HEK293 (cell line): ENCODE measurements at regions not wholly inside any gene's neighbourhood (a gene's known extent, or its start where the extent isn't known, plus 50 kb on each side); places are given as distances from the start of the nearest gene placed in this dataset.

Source experiments
- CTCF ChIA-PET: fragments of 350-600 bp; formaldehyde crosslinking; extraction: SDS; loops from one replicate; lab custom pipeline; 2021; ENCODE audit warnings: antibody characterized with exemption; lab: Yijun Ruan, JAX
- POLR2A ChIA-PET: fragments of 300-600 bp; formaldehyde crosslinking; extraction: SDS; loops from one replicate; lab custom pipeline; 2020; ENCODE audit warnings: antibody characterized with exemption, inconsistent platforms; lab: Yijun Ruan, JAX
- H3K27ac ChIP-seq: fragments of 200-500 bp; sonication (Bioruptor generic); 2 replicates; pipeline ENCODE4 v1.5.1; 2014; ENCODE audit warnings: low read depth, low read length, control low read depth, inconsistent platforms; ENCODE audit errors: extremely low read depth
- H3K36me3 ChIP-seq, 2 experiments: fragments of 200-500 bp in 1 of 2; sonication (Bioruptor generic) in 1 of 2; 1 replicate in 1 of 2; 2 replicates in 1 of 2; pipeline ENCODE4 v1.5.1; 2014 to 2017; ENCODE audit warnings: inconsistent platforms in 2 of 2, low read length in 2 of 2; ENCODE audit not compliant: control insufficient read depth in 2 of 2, insufficient read depth in 1 of 2
- H3K4me1 ChIP-seq: fragments of 200-500 bp; sonication (Bioruptor generic); 2 replicates; pipeline ENCODE4 v1.5.1; 2014; ENCODE audit warnings: mild to moderate bottlenecking, low read length, inconsistent platforms; ENCODE audit not compliant: control insufficient read depth, insufficient read depth
- H3K4me3 ChIP-seq: 2 replicates; pipeline ENCODE4 v1.5.1; 2011; ENCODE audit warnings: low read depth, mild to moderate bottlenecking, control low read depth, low read length, moderate library complexity
- H3K9me3 ChIP-seq: fragments of 200-500 bp; sonication (Bioruptor generic); 2 replicates; pipeline ENCODE4 v1.5.1; 2014; ENCODE audit warnings: low read depth, low read length, inconsistent platforms; ENCODE audit not compliant: control insufficient read depth, insufficient read depth
- BCL11A ChIP-seq: fragments of 450-650 bp; formaldehyde crosslinking; IDR thresholded peaks from 2 replicates; pipeline ENCODE4 v1.5.1; 2016; ENCODE audit warnings: low read depth, missing biosample characterization, missing genetic modification characterization
- SCRT1 ChIP-seq: fragments of 450-650 bp; formaldehyde crosslinking; IDR thresholded peaks from 2 replicates; pipeline ENCODE4 v1.5.1; 2016; ENCODE audit warnings: missing biosample characterization, missing genetic modification characterization, borderline replicate concordance
- ZFP69B ChIP-seq: fragments of 450-650 bp; formaldehyde crosslinking; IDR thresholded peaks from 2 replicates; pipeline ENCODE4 v1.5.1; 2016; ENCODE audit warnings: missing biosample characterization, missing genetic modification characterization
- ZNF146 ChIP-seq: fragments of 450-650 bp; formaldehyde crosslinking; IDR thresholded peaks from 2 replicates; pipeline ENCODE4 v1.5.1; 2016; ENCODE audit warnings: missing biosample characterization, missing genetic modification characterization
- ZNF214 ChIP-seq: fragments of 450-650 bp; formaldehyde crosslinking; IDR thresholded peaks from 2 replicates; pipeline ENCODE4 v1.5.1; 2017; ENCODE audit warnings: missing biosample characterization, mild to moderate bottlenecking, missing genetic modification characterization, borderline replicate concordance
- ZNF391 ChIP-seq: fragments of 450-650 bp; formaldehyde crosslinking; IDR thresholded peaks from 2 replicates; pipeline ENCODE4 v1.5.1; 2016; ENCODE audit warnings: low read depth, missing biosample characterization, missing genetic modification characterization, borderline replicate concordance
- ZNF394 ChIP-seq: fragments of 450-650 bp; formaldehyde crosslinking; IDR thresholded peaks from 2 replicates; pipeline ENCODE4 v1.5.1; 2016; ENCODE audit warnings: missing biosample characterization, missing genetic modification characterization, mild to moderate bottlenecking, moderate library complexity, borderline replicate concordance
- ZNF521 ChIP-seq: fragments of 450-650 bp; formaldehyde crosslinking; IDR thresholded peaks from 2 replicates; pipeline ENCODE4 v1.5.1; 2017; ENCODE audit warnings: missing biosample characterization, mild to moderate bottlenecking, missing genetic modification characterization
- ZNF658 ChIP-seq: fragments of 450-650 bp; formaldehyde crosslinking; IDR thresholded peaks from 2 replicates; pipeline ENCODE4; 2016; ENCODE audit warnings: missing biosample characterization, missing genetic modification characterization
- ZNF768 ChIP-seq: fragments of 450-650 bp; formaldehyde crosslinking; IDR thresholded peaks from 2 replicates; pipeline ENCODE4 v1.5.1; 2018; ENCODE audit warnings: missing biosample characterization, mild to moderate bottlenecking, missing genetic modification characterization
- ZSCAN23 ChIP-seq: fragments of 450-650 bp; formaldehyde crosslinking; IDR thresholded peaks from 2 replicates; pipeline ENCODE4 v1.5.1; 2016; ENCODE audit warnings: missing biosample characterization, missing genetic modification characterization
- TF ChIP-seq, protein P1 (sequence below): fragments of 450-650 bp; formaldehyde crosslinking; IDR thresholded peaks from 2 replicates; pipeline ENCODE4 v1.5.1; 2016; ENCODE audit warnings: missing biosample characterization, missing genetic modification characterization
- TF ChIP-seq, protein P2 (sequence below): fragments of 450-650 bp; formaldehyde crosslinking; IDR thresholded peaks from 2 replicates; pipeline ENCODE4 v1.5.1; 2016; ENCODE audit warnings: missing biosample characterization, missing genetic modification characterization
- TF ChIP-seq, protein P3 (sequence below): fragments of 450-650 bp; formaldehyde crosslinking; IDR thresholded peaks from 2 replicates; pipeline ENCODE4 v1.5.1; 2017; ENCODE audit warnings: missing biosample characterization, missing genetic modification characterization
- TF ChIP-seq, protein P4 (sequence below): fragments of 450-650 bp; formaldehyde crosslinking; IDR thresholded peaks from 2 replicates; pipeline ENCODE4 v1.5.1; 2017; ENCODE audit warnings: missing biosample characterization, missing genetic modification characterization
- TF ChIP-seq, protein P5 (sequence below): IDR thresholded peaks from 2 replicates; pipeline ENCODE4 v1.6.1; 2011; ENCODE audit warnings: mild to moderate bottlenecking, low read depth, low read length, borderline replicate concordance

DNA sequence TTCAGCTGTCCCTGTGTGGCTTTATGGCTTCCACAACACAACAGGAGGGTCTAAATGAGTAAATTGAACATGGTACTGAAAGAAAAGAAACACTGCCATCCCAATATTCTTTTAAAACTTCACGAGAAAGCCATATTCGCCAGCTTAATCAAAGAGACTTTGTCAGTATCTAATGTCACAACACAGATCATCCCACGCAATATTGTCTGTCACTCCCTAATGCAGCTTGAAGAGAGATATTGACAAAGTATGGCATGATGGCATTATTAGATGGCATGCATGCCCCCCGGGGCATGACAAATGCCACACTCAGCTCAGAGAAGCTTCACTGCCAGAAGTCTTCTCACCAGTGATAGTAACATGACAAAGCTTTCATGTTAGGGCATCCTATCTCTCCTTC lies 197.8 kb downstream of the TTC8 start (continued):
- TF ChIP-seq ZNF658 (no peak), ZNF214 (tag by site-specific recombination) (no peak), ZNF394 (no peak)
- TF ChIP-seq, protein P1, sequence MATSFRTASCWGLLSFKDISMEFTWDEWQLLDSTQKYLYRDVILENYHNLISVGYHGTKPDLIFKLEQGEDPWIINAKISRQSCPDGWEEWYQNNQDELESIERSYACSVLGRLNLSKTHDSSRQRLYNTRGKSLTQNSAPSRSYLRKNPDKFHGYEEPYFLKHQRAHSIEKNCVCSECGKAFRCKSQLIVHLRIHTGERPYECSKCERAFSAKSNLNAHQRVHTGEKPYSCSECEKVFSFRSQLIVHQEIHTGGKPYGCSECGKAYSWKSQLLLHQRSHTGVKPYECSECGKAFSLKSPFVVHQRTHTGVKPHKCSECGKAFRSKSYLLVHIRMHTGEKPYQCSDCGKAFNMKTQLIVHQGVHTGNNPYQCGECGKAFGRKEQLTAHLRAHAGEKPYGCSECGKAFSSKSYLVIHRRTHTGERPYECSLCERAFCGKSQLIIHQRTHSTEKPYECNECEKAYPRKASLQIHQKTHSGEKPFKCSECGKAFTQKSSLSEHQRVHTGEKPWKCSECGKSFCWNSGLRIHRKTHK: no peak

DNA sequence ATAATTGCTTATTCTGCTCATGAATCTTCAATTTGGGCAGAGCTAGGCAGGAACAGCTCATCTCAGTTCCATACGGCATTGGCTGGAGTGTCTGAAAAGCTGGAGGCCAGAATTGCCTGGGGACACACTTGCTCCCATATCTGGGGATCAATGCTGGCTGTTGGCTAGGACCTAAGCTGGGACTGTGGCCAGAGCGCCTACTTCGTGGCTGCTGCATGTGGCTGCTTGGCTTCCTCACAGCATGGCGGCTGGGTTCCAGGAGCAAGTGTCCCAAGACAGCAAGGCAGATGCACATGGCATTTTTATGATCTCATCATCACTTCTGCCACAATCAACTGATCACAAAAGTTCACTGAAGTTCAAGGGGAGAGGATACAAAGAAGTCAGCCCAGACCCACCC lies 200.2 kb downstream of the TTC8 start:
- Histone ChIP-seq H3K4me3 (no peak overlapping the region), H3K4me1 (no peaks in the 10 kb centered on the region), H3K9me3 (no peaks in the 10 kb centered on the region), H3K36me3 (no peaks in the 10 kb centered on the region), H3K27ac (no peak overlapping the region)
- POLR2A ChIA-PET: no interaction called here
- TF ChIP-seq ZFP69B (tag by site-specific recombination) (no peak), ZSCAN23 (no peak), ZNF768 (tag by site-specific recombination) (no peak), BCL11A (tag by site-specific recombination) (no peak), ZNF146 (tag by site-specific recombination) (no peak), SCRT1 (tag by site-specific recombination) (no peak), ZNF394 (no peak), ZNF658 (no peak), ZNF521 (tag by site-specific recombination) (no peak), ZNF391 (tag by site-specific recombination) (no peak)
- TF ChIP-seq, protein P2, sequence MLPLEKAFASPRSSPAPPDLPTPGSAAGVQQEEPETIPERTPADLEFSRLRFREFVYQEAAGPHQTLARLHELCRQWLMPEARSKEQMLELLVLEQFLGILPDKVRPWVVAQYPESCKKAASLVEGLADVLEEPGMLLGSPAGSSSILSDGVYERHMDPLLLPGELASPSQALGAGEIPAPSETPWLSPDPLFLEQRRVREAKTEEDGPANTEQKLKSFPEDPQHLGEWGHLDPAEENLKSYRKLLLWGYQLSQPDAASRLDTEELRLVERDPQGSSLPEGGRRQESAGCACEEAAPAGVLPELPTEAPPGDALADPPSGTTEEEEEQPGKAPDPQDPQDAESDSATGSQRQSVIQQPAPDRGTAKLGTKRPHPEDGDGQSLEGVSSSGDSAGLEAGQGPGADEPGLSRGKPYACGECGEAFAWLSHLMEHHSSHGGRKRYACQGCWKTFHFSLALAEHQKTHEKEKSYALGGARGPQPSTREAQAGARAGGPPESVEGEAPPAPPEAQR (tag by site-specific recombination): no peak
- TF ChIP-seq, protein P3, sequence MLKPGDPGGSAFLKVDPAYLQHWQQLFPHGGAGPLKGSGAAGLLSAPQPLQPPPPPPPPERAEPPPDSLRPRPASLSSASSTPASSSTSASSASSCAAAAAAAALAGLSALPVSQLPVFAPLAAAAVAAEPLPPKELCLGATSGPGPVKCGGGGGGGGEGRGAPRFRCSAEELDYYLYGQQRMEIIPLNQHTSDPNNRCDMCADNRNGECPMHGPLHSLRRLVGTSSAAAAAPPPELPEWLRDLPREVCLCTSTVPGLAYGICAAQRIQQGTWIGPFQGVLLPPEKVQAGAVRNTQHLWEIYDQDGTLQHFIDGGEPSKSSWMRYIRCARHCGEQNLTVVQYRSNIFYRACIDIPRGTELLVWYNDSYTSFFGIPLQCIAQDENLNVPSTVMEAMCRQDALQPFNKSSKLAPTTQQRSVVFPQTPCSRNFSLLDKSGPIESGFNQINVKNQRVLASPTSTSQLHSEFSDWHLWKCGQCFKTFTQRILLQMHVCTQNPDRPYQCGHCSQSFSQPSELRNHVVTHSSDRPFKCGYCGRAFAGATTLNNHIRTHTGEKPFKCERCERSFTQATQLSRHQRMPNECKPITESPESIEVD (tag by site-specific recombination): no peak
- TF ChIP-seq, protein P4, sequence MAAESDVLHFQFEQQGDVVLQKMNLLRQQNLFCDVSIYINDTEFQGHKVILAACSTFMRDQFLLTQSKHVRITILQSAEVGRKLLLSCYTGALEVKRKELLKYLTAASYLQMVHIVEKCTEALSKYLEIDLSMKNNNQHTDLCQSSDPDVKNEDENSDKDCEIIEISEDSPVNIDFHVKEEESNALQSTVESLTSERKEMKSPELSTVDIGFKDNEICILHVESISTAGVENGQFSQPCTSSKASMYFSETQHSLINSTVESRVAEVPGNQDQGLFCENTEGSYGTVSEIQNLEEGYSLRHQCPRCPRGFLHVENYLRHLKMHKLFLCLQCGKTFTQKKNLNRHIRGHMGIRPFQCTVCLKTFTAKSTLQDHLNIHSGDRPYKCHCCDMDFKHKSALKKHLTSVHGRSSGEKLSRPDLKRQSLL (tag by site-specific recombination): no peak
- TF ChIP-seq, protein P5, sequence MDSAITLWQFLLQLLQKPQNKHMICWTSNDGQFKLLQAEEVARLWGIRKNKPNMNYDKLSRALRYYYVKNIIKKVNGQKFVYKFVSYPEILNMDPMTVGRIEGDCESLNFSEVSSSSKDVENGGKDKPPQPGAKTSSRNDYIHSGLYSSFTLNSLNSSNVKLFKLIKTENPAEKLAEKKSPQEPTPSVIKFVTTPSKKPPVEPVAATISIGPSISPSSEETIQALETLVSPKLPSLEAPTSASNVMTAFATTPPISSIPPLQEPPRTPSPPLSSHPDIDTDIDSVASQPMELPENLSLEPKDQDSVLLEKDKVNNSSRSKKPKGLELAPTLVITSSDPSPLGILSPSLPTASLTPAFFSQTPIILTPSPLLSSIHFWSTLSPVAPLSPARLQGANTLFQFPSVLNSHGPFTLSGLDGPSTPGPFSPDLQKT: no peak
- CTCF ChIA-PET: interaction anchor here (0.6 kb wide), 1 partner anchor 591 kb away, joined by 3 read pairs; no protein-coding TSS in a partner anchor
